ENCODE measurements at regions not wholly inside any gene's neighbourhood (a gene's known extent, or its start where the extent isn't known, plus 50 kb on each side); places are given as distances from the start of the nearest gene placed in this dataset.

DNA sequence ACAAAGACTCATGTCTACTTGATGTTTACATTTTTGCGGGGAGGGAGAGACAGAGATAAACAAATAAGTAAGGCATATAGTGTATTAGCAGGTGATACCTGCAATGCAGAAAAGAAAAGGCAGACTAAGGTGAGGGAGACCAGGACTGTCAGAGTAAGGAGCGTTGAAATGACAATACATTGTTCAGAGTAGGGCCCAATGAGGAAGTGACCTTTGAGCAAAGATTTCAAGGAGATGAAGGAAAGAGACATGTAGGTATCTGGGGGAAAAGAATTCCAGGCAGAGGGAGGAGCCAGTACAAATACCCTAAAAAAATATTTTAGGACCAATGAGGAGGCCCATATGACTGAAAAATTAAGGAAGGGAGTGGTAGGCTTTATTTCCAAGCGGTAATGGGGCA, 162.7 kb upstream of the PRSS1 start:
- TF ChIP-seq POLR2AphosphoS5 (IDR thresholded peaks at IDR 0.05) (peak; percentile 9), POLR2A (IDR thresholded peaks at IDR 0.05) (no peak)
- TF ChIP-seq, protein P1, sequence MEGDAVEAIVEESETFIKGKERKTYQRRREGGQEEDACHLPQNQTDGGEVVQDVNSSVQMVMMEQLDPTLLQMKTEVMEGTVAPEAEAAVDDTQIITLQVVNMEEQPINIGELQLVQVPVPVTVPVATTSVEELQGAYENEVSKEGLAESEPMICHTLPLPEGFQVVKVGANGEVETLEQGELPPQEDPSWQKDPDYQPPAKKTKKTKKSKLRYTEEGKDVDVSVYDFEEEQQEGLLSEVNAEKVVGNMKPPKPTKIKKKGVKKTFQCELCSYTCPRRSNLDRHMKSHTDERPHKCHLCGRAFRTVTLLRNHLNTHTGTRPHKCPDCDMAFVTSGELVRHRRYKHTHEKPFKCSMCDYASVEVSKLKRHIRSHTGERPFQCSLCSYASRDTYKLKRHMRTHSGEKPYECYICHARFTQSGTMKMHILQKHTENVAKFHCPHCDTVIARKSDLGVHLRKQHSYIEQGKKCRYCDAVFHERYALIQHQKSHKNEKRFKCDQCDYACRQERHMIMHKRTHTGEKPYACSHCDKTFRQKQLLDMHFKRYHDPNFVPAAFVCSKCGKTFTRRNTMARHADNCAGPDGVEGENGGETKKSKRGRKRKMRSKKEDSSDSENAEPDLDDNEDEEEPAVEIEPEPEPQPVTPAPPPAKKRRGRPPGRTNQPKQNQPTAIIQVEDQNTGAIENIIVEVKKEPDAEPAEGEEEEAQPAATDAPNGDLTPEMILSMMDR (IDR thresholded peaks at IDR 0.05), result no peak
- no peaks in the 10 kb centered on the region for H3K9me3 ChIP-seq
- no peak overlapping the region for H3K4me3 ChIP-seq
- no peak overlapping the region for H3K27ac ChIP-seq
- H3K27me3 ChIP-seq (replicated peaks; ENCODE audit: insufficient read depth), result no peaks in the 10 kb centered on the region
- intact Hi-C loops (cut with DNase I), result no loop called here
- DNase-seq (ENCODE audit: low spot score), result no peak
- no peaks in the 10 kb centered on the region for H3K4me1 ChIP-seq (replicated peaks)
- H3K36me3 ChIP-seq, result no peaks in the 10 kb centered on the region
- WGBS, result 65% methylated on average over 3 of the region's 3 CpGs

DNA sequence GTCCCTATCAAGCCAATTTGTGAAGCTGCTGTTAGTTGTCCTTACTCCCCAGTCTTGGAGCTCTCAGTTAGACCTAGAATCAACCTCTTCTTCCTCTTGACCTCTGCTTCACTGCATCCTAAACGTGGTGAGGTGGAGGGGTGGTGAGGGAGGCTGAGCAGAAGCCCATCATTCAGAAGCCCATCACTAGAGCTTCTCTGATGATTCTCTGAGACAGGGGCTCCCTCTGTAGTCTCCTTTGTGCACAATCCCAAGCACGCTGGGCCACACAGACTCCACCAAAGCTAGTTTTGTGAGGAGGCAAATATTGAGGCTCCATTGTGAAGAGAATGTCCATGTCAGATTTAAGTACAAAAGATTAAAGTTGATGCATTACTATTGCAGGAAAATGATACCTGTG, 163.8 kb upstream of the PRSS1 start:
- H3K27ac ChIP-seq, result no peak overlapping the region
- no peak overlapping the region for H3K4me3 ChIP-seq
- H3K4me1 ChIP-seq (replicated peaks), result no peaks in the 10 kb centered on the region
- H3K27me3 ChIP-seq (replicated peaks; ENCODE audit: insufficient read depth), result no peaks in the 10 kb centered on the region
- no peaks in the 10 kb centered on the region for H3K9me3 ChIP-seq
- 45% methylated on average over 2 of the region's 2 CpGs for whole genome bisulfite sequencing
- intact Hi-C loops (cut with DNase I), result no loop called here
- no peak for DNase-seq (ENCODE audit: low spot score)
- no peaks in the 10 kb centered on the region for H3K36me3 ChIP-seq
- TF ChIP-seq POLR2AphosphoS5 (IDR thresholded peaks at IDR 0.05) (no peak), POLR2A (IDR thresholded peaks at IDR 0.05) (no peak)
- TF ChIP-seq, protein P1 (IDR thresholded peaks at IDR 0.05), result no peak

DNA sequence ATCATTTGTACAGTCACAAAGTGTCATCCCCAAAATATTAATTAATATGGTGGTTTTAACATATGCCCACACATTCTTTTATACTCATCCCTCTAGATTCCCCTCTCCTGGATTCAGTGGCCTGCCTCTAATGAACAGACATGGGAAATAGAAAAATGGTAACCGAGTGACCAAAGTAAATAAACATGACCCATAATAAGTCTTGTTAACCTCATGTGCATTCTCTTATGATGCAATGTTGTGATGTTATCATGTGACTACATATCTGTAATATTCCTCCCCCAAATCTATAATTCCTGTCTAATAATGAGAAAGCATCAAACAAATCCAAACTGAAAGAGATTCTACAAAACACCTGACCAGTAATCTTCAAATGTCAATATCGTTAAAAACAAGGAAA, 164.5 kb upstream of the PRSS1 start:
- H3K9me3 ChIP-seq, result no peaks in the 10 kb centered on the region
- H3K4me3 ChIP-seq, result no peak overlapping the region
- TF ChIP-seq, protein P1 (IDR thresholded peaks at IDR 0.05), result no peak
- no peak for TF ChIP-seq POLR2AphosphoS5 (IDR thresholded peaks at IDR 0.05)
- TF ChIP-seq POLR2A (IDR thresholded peaks at IDR 0.05), result no peak
- H3K27me3 ChIP-seq (replicated peaks; ENCODE audit: insufficient read depth), result no peaks in the 10 kb centered on the region
- no peaks in the 10 kb centered on the region for H3K36me3 ChIP-seq
- intact Hi-C loops (cut with DNase I), result no loop called here
- H3K27ac ChIP-seq, result no peak overlapping the region
- WGBS, result 88% methylated on average over 2 of the region's 2 CpGs
- DNase-seq (ENCODE audit: low spot score), result no peak
- no peaks in the 10 kb centered on the region for H3K4me1 ChIP-seq (replicated peaks)

DNA sequence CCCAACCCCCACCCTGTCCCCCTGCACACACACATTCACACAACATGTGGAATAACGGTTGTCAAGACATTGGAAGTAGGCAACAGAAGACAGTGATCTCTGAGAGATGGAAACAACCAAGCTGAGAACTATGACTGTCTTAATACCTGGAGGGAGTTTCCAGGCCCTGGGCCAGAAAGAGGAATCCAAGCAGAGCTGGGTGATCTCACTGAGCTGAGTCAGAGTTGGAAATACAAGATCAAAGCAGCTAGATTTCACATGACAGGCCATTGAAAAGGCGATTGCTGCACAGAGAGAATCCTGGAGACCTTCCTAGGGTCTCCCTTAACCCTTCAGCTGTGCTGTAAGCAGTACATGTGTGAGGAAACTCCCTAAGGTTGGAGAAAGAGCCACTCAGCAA, 165.8 kb upstream of the PRSS1 start:
- no peak for DNase-seq (ENCODE audit: low spot score)
- no peaks in the 10 kb centered on the region for H3K4me1 ChIP-seq (replicated peaks)
- H3K27me3 ChIP-seq (replicated peaks; ENCODE audit: insufficient read depth), result no peaks in the 10 kb centered on the region
- H3K4me3 ChIP-seq, result no peak overlapping the region
- intact Hi-C loops (cut with DNase I), result no loop called here
- H3K9me3 ChIP-seq, result no peaks in the 10 kb centered on the region
- no peak for TF ChIP-seq POLR2AphosphoS5 (IDR thresholded peaks at IDR 0.05)
- no peak for TF ChIP-seq POLR2A (IDR thresholded peaks at IDR 0.05)
- TF ChIP-seq, protein P1 (IDR thresholded peaks at IDR 0.05), result no peak
- WGBS, result 18% methylated on average over 2 of the region's 2 CpGs
- H3K36me3 ChIP-seq, result no peaks in the 10 kb centered on the region
- H3K27ac ChIP-seq, result no peak overlapping the region

DNA sequence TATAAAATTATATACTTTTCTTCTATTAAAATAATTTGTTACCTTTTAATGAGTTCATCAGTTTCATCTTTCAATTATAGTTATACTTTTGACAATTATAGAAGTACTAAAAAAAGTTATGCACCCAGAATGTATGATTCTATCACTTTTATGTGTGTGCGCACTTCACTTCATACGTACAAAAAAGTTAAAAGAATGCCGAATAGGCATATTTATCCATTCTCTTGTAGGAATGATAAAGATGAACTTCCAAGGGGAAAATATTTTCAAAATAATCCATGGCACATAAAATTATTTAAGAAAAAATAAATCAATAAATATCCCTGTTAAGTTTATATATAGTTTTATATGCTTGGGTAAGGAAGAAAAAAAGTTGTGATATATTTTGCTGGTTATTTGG, 166.9 kb upstream of the PRSS1 start:
- H3K9me3 ChIP-seq, result no peaks in the 10 kb centered on the region
- H3K4me3 ChIP-seq, result no peak overlapping the region
- no peaks in the 10 kb centered on the region for H3K36me3 ChIP-seq
- H3K27me3 ChIP-seq (replicated peaks; ENCODE audit: insufficient read depth), result no peaks in the 10 kb centered on the region
- DNase-seq (ENCODE audit: low spot score), result no peak
- intact Hi-C loops (cut with DNase I), result no loop called here
- H3K27ac ChIP-seq, result no peak overlapping the region
- H3K4me1 ChIP-seq (replicated peaks), result no peaks in the 10 kb centered on the region
- TF ChIP-seq POLR2A (IDR thresholded peaks at IDR 0.05) (no peak), POLR2AphosphoS5 (IDR thresholded peaks at IDR 0.05) (no peak)
- TF ChIP-seq, protein P1 (IDR thresholded peaks at IDR 0.05), result no peak
- WGBS, result 91% methylated on average over 3 of the region's 3 CpGs
